SK-N-SH treated with all-trans-retinoic acid at 6 μM for 48 hours (cell line): ENCODE measurements at regions not wholly inside any gene's neighbourhood (a gene's known extent, or its start where the extent isn't known, plus 50 kb on each side); places are given as distances from the start of the nearest gene placed in this dataset.

ENCODE experiments used
- OSR1 ChIP-seq: fragments of 250-450 bp; sonication (Bioruptor Pico); IDR thresholded peaks from 2 replicates; pipeline ENCODE4 v1.8.0; 2022; ENCODE audit warnings: moderate library complexity, mild to moderate bottlenecking, inconsistent platforms
- PATZ1 ChIP-seq: fragments of 250-450 bp; sonication (Bioruptor Pico); IDR thresholded peaks from 2 replicates; pipeline ENCODE4 v1.8.0; 2020; ENCODE audit warnings: mild to moderate bottlenecking, moderate library complexity, borderline replicate concordance
- RARB ChIP-seq: fragments of 250-450 bp; sonication (Bioruptor Pico); IDR thresholded peaks from 2 replicates; pipeline ENCODE4 v1.8.0; 2021; ENCODE audit warnings: mild to moderate bottlenecking, moderate library complexity
- SNAI2 ChIP-seq: fragments of 250-450 bp; sonication (Bioruptor Pico); IDR thresholded peaks from 2 replicates; pipeline ENCODE4 v1.5.0; 2020; ENCODE audit warnings: mild to moderate bottlenecking, moderate library complexity
- TOX ChIP-seq: fragments of 250-450 bp; sonication (Bioruptor Pico); IDR thresholded peaks from 2 replicates; pipeline ENCODE4 v1.8.0; 2021; ENCODE audit warnings: mild to moderate bottlenecking, moderate library complexity, borderline replicate concordance
- ZFP30 ChIP-seq: fragments of 450-650 bp; formaldehyde crosslinking; IDR thresholded peaks from 2 replicates; pipeline ENCODE4 v1.5.0; 2022; ENCODE audit warnings: mild to moderate bottlenecking, moderate library complexity

GRCh38 chr2:16767789-16768476 lies 102.3 kb upstream of the CYRIA start:
- TF ChIP-seq ZFP30 (CRISPR knock-in tag) (no peak), SNAI2 (CRISPR knock-in tag) (no peak), RARB (CRISPR knock-in tag) (no peak), PATZ1 (CRISPR knock-in tag) (no peak), TOX (CRISPR knock-in tag) (no peak), OSR1 (CRISPR knock-in tag) (no peak)
